Ectodermal cell (in vitro differentiated cells): ENCODE measurements at regions not wholly inside any gene's neighbourhood (a gene's known extent, or its start where the extent isn't known, plus 50 kb on each side); places are given as distances from the start of the nearest gene placed in this dataset.
"Not testable (repeated sequence)": the region's sequence is repeated elsewhere in the genome, so short reads cannot be mapped to it uniquely, and the experiment has no call there.

ENCODE experiments used
- H3K27ac ChIP-seq: 2 replicates; pipeline ENCODE4 v1.7.0; 2013; ENCODE audit warnings: mild to moderate bottlenecking, low read depth, low read length; ENCODE audit not compliant: insufficient read depth, poor library complexity, severe bottlenecking
- H3K27me3 ChIP-seq: 2 replicates; pipeline ENCODE4 v1.7.0; 2013; ENCODE audit warnings: mild to moderate bottlenecking, low read length; ENCODE audit not compliant: insufficient read depth, control insufficient read depth, poor library complexity, severe bottlenecking
- H3K36me3 ChIP-seq: one replicate; pipeline ENCODE4 v1.7.0; 2013; ENCODE audit warnings: low read length; ENCODE audit not compliant: control insufficient read depth, insufficient read depth
- H3K4me1 ChIP-seq: one replicate; pipeline ENCODE4 v1.7.0; 2013; ENCODE audit warnings: low read length; ENCODE audit not compliant: control insufficient read depth, insufficient read depth
- H3K4me3 ChIP-seq: 2 replicates; pipeline ENCODE4 v1.7.0; 2013; ENCODE audit warnings: low read depth, low read length, control low read depth; ENCODE audit not compliant: insufficient read depth
- H3K9me3 ChIP-seq: 2 replicates; pipeline ENCODE4 v1.7.0; 2013; ENCODE audit warnings: mild to moderate bottlenecking, low read length, moderate library complexity; ENCODE audit not compliant: control insufficient read depth
- WGBS, 2 experiments: methylation state at CpG; one replicate each; pipeline ENCODE4 v1.1.7; 2013; ENCODE audit warnings: missing lambda C conversion rate in 2 of 2; 5-methylcytosine and 5-hydroxymethylcytosine counted together

- WGBS, 2 experiments, result 82 to 86% methylated on average over 4 of the region's 4 CpGs
- Histone ChIP-seq H3K4me1 (peaks cover 3% of the 10 kb centered on the region), H3K9me3 (no peaks in the 10 kb centered on the region), H3K27ac (no peak overlapping the region), H3K4me3 (no peak overlapping the region), H3K36me3 (no peaks in the 10 kb centered on the region), H3K27me3 (no peaks in the 10 kb centered on the region)
Observed at GRCh38 chr6:144918073-144918472, 632.9 kb downstream of the UTRN start.

- H3K27ac ChIP-seq, result no peak overlapping the region
- H3K27me3 ChIP-seq, result no peaks in the 10 kb centered on the region
- H3K4me1 ChIP-seq, result peaks cover 3% of the 10 kb centered on the region
- no peaks in the 10 kb centered on the region for H3K9me3 ChIP-seq
- WGBS, 2 experiments, result 40% methylated on average over 1 of the region's 2 CpGs; no CpG with 5 or more reads in 1 of the 2 experiments
- no peaks in the 10 kb centered on the region for H3K36me3 ChIP-seq
- no peak overlapping the region for H3K4me3 ChIP-seq
Observed at GRCh38 chr6:144919560-144919959, 634.4 kb downstream of the UTRN start.

- peaks cover 3% of the 10 kb centered on the region for H3K4me1 ChIP-seq
- H3K9me3 ChIP-seq, result no peaks in the 10 kb centered on the region
- H3K27me3 ChIP-seq, result no peaks in the 10 kb centered on the region
- no peak overlapping the region for H3K27ac ChIP-seq
- H3K4me3 ChIP-seq, result no peak overlapping the region
- H3K36me3 ChIP-seq, result no peaks in the 10 kb centered on the region
- 90 to 94% methylated on average over 4 of the region's 4 CpGs for WGBS, 2 experiments
Observed at GRCh38 chr6:144920391-144920961, 635.3 kb downstream of the UTRN start.

- Histone ChIP-seq H3K4me3 (no peak overlapping the region), H3K9me3 (no peaks in the 10 kb centered on the region), H3K27ac (no peak overlapping the region), H3K36me3 (no peaks in the 10 kb centered on the region), H3K27me3 (no peaks in the 10 kb centered on the region), H3K4me1 (peaks cover 3% of the 10 kb centered on the region)
- WGBS, 2 experiments, result 95 to 97% methylated on average over 4 to 6 of the region's 6 CpGs
Observed at GRCh38 chr6:144921206-144921975, 636.3 kb downstream of the UTRN start.

- H3K9me3 ChIP-seq, result no peaks in the 10 kb centered on the region
- no peak overlapping the region for H3K27ac ChIP-seq
- H3K4me3 ChIP-seq, result no peak overlapping the region
- peaks cover 3% of the 10 kb centered on the region for H3K4me1 ChIP-seq
- H3K36me3 ChIP-seq, result no peaks in the 10 kb centered on the region
- WGBS, 2 experiments, result 88 to 92% methylated on average over 3 of the region's 3 CpGs
- H3K27me3 ChIP-seq, result no peaks in the 10 kb centered on the region
Observed at GRCh38 chr6:144922120-144922722, 637.1 kb downstream of the UTRN start.

GRCh38 chr6:144922771-144923490 is 637.8 kb downstream of the UTRN start:
- H3K27ac ChIP-seq, H3K4me3 ChIP-seq, H3K4me1 ChIP-seq, H3K36me3 ChIP-seq, H3K27me3 ChIP-seq, H3K9me3 ChIP-seq: not testable (repeated sequence)
- WGBS, 2 experiments, result 87 to 90% methylated on average over 2 to 4 of the region's 5 CpGs

- not testable (repeated sequence) for H3K4me3 ChIP-seq, H3K27ac ChIP-seq, H3K4me1 ChIP-seq, H3K36me3 ChIP-seq, H3K27me3 ChIP-seq, H3K9me3 ChIP-seq
- 91 to 97% methylated on average over 4 of the region's 5 CpGs for WGBS, 2 experiments
Observed at GRCh38 chr6:144923491-144923787, 638.3 kb downstream of the UTRN start.

- H3K4me3 ChIP-seq, result no peak overlapping the region
- no peaks in the 10 kb centered on the region for H3K36me3 ChIP-seq
- no peaks in the 10 kb centered on the region for H3K9me3 ChIP-seq
- H3K27me3 ChIP-seq, result no peaks in the 10 kb centered on the region
- no peak overlapping the region for H3K27ac ChIP-seq
- WGBS, 2 experiments, result 95 to 97% methylated on average over 1 of the region's 1 CpG
- no peaks in the 10 kb centered on the region for H3K4me1 ChIP-seq
Observed at GRCh38 chr6:144928847-144929246, 643.7 kb downstream of the UTRN start.

- Histone ChIP-seq H3K27me3 (no peaks in the 10 kb centered on the region), H3K9me3 (no peaks in the 10 kb centered on the region), H3K4me1 (no peaks in the 10 kb centered on the region), H3K4me3 (no peak overlapping the region), H3K27ac (no peak overlapping the region), H3K36me3 (no peaks in the 10 kb centered on the region)
- 100% methylated on average over 1 of the region's 1 CpG; no CpG with 5 or more reads in 1 of the 2 experiments for WGBS, 2 experiments
Observed at GRCh38 chr6:144929262-144929661, 644.1 kb downstream of the UTRN start.
